Activated naive CD8-positive, alpha-beta T cell (primary cell): ENCODE measurements at regions not wholly inside any gene's neighbourhood (a gene's known extent, or its start where the extent isn't known, plus 50 kb on each side); places are given as distances from the start of the nearest gene placed in this dataset.
"Not testable (repeated sequence)": the region's sequence is repeated elsewhere in the genome, so short reads cannot be mapped to it uniquely, and the experiment has no call there.

ENCODE experiments used
- H3K27ac Mint-ChIP-seq: one replicate; pipeline ENCODE4 v1.8.0; 2021; ENCODE audit warnings: mixed read lengths
- H3K27me3 Mint-ChIP-seq: one replicate; pipeline ENCODE4 v1.8.0; 2021; ENCODE audit warnings: mixed read lengths
- H3K36me3 Mint-ChIP-seq: one replicate; pipeline ENCODE4 v1.8.0; 2021; ENCODE audit warnings: mixed read lengths
- H3K4me1 Mint-ChIP-seq: one replicate; pipeline ENCODE4 v1.8.0; 2021; ENCODE audit warnings: low read depth, mixed read lengths
- H3K4me3 Mint-ChIP-seq: one replicate; pipeline ENCODE4 v1.8.0; 2021; ENCODE audit warnings: mild to moderate bottlenecking, mixed read lengths
- H3K9me3 Mint-ChIP-seq: one replicate; pipeline ENCODE4 v1.8.0; 2021; ENCODE audit warnings: low read depth, mixed read lengths

DNA sequence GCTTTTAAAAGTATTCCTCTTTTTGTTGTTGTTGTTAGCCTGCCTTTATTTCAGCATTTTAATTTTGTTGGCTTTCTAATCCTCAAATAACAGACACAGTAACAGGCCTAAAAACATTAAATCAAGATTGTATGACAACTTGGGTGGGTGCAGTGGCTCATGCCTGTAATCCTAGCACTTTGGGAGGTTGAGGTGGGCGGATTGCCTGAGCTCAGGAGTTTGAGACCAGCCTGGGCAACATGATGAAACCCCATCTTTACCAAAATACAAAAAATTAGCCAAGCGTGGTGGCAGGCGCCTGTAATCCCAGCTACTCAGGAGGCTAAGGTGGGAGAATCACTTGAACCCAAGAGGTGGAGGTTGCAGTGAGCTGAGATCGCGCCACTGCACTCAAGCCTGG is 220.9 kb upstream of the PPP1R3A start:
- H3K27me3 Mint-ChIP-seq = not testable (repeated sequence)

DNA sequence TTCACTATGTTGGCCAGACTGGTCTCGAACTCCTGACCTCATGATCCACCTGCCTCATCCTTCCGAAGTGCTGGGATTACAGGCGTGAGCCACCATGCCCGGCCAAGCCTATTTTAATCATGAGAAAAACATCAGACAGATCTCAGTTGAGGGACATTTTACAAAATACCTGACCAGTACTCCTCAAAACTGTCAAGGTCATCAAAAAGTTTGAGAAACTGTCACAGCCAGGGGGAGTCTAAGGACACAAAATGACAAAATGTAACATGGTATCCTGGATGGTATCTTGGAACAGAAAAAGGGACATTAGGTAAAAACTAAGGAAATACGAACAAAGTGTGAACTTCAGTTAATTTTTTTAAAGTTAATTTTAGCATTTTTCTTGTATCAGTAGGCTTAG is 219.8 kb upstream of the PPP1R3A start:
- no peak overlapping the region for H3K4me3 Mint-ChIP-seq
- no peaks in the 10 kb centered on the region for H3K9me3 Mint-ChIP-seq
- H3K27me3 Mint-ChIP-seq = no peaks in the 10 kb centered on the region
- no peaks in the 10 kb centered on the region for H3K4me1 Mint-ChIP-seq
- no peak overlapping the region for H3K27ac Mint-ChIP-seq
- no peaks in the 10 kb centered on the region for H3K36me3 Mint-ChIP-seq

More for the DNA sequence above, 220.9 kb upstream of the PPP1R3A start:
- H3K4me1 Mint-ChIP-seq, H3K4me3 Mint-ChIP-seq, H3K9me3 Mint-ChIP-seq, H3K27ac Mint-ChIP-seq, H3K36me3 Mint-ChIP-seq: not testable (repeated sequence)

DNA sequence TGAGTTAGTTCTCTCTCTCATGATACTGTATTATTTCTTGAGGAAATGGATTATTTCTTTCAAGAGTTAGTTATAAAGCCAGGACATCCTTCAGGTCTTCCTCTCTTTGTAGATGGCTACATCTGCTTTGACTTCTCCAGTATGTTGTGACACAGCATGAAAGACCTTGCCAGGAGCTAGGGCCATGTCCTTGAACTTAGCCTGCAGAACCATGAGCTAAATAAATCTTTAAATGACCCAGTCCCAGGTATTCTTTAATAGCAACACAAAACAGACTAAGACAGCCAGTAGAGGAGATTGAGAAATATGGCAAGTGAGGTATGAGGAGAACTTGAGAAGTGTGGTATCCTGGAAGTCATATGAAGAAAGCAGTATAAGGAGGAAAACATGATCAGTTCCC is 214.9 kb upstream of the PPP1R3A start:
- no peaks in the 10 kb centered on the region for H3K36me3 Mint-ChIP-seq
- no peak overlapping the region for H3K27ac Mint-ChIP-seq
- no peaks in the 10 kb centered on the region for H3K9me3 Mint-ChIP-seq
- H3K4me3 Mint-ChIP-seq = no peak overlapping the region
- no peaks in the 10 kb centered on the region for H3K27me3 Mint-ChIP-seq
- H3K4me1 Mint-ChIP-seq = no peaks in the 10 kb centered on the region

DNA sequence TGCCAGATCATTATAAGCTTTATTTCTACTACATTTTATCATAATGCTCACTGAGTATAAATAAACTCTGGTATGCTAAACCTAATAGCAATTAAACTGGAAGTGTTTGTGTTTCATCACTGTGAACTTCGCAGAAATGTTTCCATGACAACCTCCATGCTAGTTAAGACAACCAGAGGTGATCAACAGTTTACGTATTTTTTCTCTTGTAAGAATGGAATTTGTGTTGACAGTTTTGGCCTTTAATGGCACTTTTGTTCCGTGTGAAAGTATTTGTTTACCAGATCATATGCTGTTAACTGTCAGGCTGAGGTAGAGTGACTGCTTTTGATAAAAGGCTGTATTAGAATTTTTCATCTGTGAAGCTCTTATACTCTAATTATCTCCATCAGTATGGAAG is 212.1 kb upstream of the PPP1R3A start:
- H3K9me3 Mint-ChIP-seq = no peaks in the 10 kb centered on the region
- H3K27me3 Mint-ChIP-seq = no peaks in the 10 kb centered on the region
- H3K4me3 Mint-ChIP-seq = no peak overlapping the region
- no peaks in the 10 kb centered on the region for H3K36me3 Mint-ChIP-seq
- no peak overlapping the region for H3K27ac Mint-ChIP-seq
- no peaks in the 10 kb centered on the region for H3K4me1 Mint-ChIP-seq

DNA sequence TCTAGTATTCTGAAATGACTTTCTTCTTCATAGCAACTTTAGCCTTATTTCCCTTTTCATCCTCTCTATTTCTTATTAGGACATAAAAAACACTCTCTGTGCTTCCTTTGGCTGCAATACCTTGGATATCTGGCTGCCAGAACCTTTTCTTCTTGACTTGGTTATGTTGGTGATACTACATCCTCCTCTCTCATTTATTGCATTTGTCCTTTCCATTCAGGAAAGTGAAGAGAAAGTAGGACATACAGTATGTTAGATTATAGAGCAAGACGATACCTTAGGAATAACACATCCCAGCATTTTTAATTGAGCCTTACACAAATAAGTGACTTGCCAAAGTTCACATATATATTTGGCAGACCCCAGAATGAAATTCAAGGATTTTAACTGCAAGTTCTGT is 210.1 kb upstream of the PPP1R3A start:
- Mint-ChIP-seq H3K9me3 (no peaks in the 10 kb centered on the region), H3K27me3 (no peaks in the 10 kb centered on the region), H3K36me3 (no peaks in the 10 kb centered on the region), H3K4me3 (no peak overlapping the region), H3K4me1 (no peaks in the 10 kb centered on the region), H3K27ac (no peak overlapping the region)

DNA sequence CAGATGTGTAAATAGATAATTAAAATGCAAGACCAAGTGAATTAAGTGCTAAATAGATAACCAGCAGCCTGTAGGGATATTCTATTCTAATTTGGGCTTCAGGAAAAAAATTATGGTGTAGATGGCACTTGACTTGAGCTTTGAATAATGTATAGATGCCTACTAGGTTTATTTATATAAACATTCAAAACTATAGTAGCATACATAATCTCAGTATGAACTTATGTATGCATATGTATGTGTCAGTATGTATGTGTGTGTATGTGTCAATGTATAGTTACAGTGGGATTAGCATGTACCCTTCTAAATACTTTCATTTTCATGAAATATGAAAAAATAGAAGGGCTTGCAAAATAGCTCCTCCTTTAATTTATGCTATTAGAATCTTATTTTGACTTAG is 207.3 kb upstream of the PPP1R3A start:
- H3K9me3 Mint-ChIP-seq = no peaks in the 10 kb centered on the region
- H3K4me3 Mint-ChIP-seq = no peak overlapping the region

DNA sequence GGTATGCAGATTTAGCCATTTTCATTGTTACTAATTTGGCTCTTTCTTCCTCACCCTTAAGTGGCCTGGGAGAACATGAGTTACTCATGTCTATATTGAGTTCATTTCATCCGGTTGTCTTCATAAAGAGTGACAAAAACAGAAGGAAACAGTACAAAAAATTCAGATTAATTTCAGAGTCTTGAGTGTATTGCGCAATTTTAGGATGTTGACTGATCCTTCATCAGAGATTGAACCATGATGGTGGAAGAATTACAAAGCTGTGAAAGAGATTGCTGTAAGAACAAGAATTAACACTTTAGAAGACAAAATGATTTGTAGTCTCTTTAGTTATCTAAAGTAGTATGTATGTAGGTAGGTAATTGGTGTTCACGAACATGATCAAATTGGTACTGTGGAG is 194.0 kb upstream of the PPP1R3A start:
- Mint-ChIP-seq H3K4me1 (no peaks in the 10 kb centered on the region), H3K27ac (no peak overlapping the region), H3K4me3 (no peak overlapping the region), H3K27me3 (peaks cover 1% of the 10 kb centered on the region), H3K36me3 (no peaks in the 10 kb centered on the region), H3K9me3 (no peaks in the 10 kb centered on the region)

More for the DNA sequence above, 207.3 kb upstream of the PPP1R3A start:
- Mint-ChIP-seq H3K36me3 (no peaks in the 10 kb centered on the region), H3K27ac (no peak overlapping the region), H3K27me3 (no peaks in the 10 kb centered on the region), H3K4me1 (no peaks in the 10 kb centered on the region)

DNA sequence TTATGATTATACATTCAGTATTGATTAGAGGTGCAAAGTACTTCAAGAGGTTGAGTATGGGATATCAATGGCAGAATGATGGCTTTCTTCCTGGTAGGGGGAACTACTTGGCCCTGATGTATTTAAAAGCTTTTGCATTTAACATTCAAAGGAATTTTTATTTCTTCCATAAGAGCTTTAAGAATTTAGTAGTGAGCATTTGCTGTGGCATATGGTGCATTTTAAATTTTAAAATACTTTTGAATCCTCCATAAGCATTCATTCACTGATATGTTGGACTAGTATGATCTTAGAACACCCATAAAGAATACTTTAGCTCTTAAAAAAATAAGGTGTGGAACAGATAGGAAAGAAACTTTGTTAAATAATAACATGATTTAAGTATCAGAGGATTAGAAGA is 191.9 kb upstream of the PPP1R3A start:
- Mint-ChIP-seq H3K4me1 (no peaks in the 10 kb centered on the region), H3K27me3 (peaks cover 1% of the 10 kb centered on the region), H3K9me3 (no peaks in the 10 kb centered on the region), H3K36me3 (no peaks in the 10 kb centered on the region), H3K27ac (no peak overlapping the region), H3K4me3 (no peak overlapping the region)

DNA sequence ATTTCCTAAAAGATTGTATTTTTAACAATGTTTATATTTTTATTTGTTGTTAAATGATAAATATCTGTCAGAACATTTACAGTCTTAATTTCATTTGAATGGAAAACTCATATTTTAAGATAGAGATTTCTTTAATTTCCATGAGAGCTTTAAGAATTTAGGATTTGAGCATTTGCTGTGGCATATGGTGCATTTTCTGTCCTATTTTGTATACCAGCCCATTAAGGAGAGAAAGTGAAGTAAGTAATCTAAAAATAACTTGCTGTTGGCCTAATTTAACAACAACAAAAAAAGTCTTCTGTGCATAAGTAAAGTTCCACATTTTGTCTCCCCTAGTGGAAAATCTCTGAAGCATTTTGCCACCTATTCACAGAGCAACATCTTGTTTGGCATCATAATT is 190.9 kb upstream of the PPP1R3A start:
- Mint-ChIP-seq H3K27me3 (peaks cover 1% of the 10 kb centered on the region), H3K36me3 (no peaks in the 10 kb centered on the region), H3K27ac (no peak overlapping the region), H3K4me3 (no peak overlapping the region), H3K9me3 (no peaks in the 10 kb centered on the region), H3K4me1 (no peaks in the 10 kb centered on the region)

DNA sequence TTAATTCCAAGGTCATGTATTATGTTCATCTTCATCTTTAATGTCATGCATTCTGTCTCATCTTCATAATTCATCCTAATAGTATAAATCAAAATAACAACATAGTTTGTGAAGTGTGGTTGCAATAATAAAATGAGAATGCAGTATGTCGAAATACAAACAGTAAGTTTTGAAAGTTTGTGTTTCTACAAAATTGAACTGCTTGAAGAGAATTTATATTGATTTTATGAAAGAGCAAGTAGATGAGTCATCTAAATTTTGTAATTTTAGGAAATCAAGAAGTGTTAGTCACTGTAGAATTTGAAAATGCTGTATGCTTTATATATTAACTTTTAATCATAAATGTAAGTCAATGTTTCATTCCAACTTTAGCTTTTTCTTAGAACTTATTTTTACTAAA is 190.5 kb upstream of the PPP1R3A start:
- H3K27ac Mint-ChIP-seq = no peak overlapping the region
- no peak overlapping the region for H3K4me3 Mint-ChIP-seq
- H3K36me3 Mint-ChIP-seq = no peaks in the 10 kb centered on the region
- no peaks in the 10 kb centered on the region for H3K4me1 Mint-ChIP-seq
- H3K9me3 Mint-ChIP-seq = no peaks in the 10 kb centered on the region
- peaks cover 1% of the 10 kb centered on the region for H3K27me3 Mint-ChIP-seq

DNA sequence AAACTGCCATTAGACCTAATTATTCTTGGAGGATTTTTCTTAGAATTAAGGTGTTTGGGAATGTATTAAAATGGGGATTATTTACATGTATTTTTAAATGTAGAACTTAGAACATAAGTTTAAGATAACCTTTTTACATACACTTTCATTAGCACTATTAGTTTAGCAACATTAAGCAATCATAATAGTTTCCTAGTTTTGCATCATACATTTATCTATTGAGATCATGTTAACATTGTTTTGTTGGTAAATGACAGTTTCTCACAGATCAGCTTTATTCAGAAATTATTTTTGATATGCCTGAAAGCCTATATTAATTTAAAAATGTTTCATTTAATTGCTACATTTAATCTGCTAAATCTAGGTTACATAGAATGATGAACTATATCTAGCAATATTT is 189.7 kb upstream of the PPP1R3A start:
- no peak overlapping the region for H3K27ac Mint-ChIP-seq
- H3K36me3 Mint-ChIP-seq = no peaks in the 10 kb centered on the region
- peaks cover 1% of the 10 kb centered on the region for H3K27me3 Mint-ChIP-seq
- H3K4me3 Mint-ChIP-seq = no peak overlapping the region
- no peaks in the 10 kb centered on the region for H3K9me3 Mint-ChIP-seq
- H3K4me1 Mint-ChIP-seq = no peaks in the 10 kb centered on the region

DNA sequence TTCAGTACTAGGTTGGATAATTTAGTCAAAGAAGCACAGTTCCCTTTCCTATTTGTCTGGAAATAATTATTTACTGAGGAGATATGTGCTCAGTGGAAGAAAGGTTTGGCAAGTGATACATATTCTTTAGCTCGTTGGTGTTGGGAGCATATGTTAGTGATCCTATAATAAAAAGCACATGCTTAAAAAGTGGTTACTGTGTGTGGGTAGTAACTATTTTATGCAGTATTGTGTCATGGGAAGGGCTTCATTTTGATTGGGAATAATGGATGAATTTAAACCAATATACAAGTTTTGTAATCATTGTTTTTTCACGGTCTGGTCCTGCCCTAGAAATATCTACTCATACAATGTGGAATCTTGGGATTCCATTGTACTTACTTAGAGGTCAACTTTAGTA is 188.7 kb upstream of the PPP1R3A start:
- no peak overlapping the region for H3K27ac Mint-ChIP-seq
- no peak overlapping the region for H3K4me3 Mint-ChIP-seq
- no peaks in the 10 kb centered on the region for H3K4me1 Mint-ChIP-seq
- H3K27me3 Mint-ChIP-seq = peaks cover 1% of the 10 kb centered on the region
- no peaks in the 10 kb centered on the region for H3K36me3 Mint-ChIP-seq
- no peaks in the 10 kb centered on the region for H3K9me3 Mint-ChIP-seq

DNA sequence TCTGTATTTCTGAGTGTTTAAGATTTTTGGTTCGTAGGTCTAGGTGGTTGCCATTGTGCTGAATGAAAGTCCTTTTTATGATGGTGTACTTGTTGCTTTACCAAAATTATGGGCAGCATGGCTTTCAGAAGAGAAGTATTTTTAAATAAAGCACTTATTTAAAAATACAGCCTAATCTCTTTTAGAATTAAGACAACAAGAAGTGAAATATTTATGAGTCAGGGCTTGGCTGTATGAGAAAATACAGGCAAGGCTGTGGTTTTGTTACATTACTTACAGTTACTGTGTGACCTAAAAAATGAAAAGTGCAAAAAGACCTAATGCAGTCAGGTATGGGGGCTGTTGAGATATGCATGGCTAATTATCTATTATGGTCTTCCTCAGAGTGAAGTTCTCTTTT is 185.2 kb upstream of the PPP1R3A start:
- no peaks in the 10 kb centered on the region for H3K36me3 Mint-ChIP-seq
- H3K27ac Mint-ChIP-seq = no peak overlapping the region
- H3K27me3 Mint-ChIP-seq = no peaks in the 10 kb centered on the region
- H3K4me1 Mint-ChIP-seq = no peaks in the 10 kb centered on the region
- no peak overlapping the region for H3K4me3 Mint-ChIP-seq
- H3K9me3 Mint-ChIP-seq = no peaks in the 10 kb centered on the region

DNA sequence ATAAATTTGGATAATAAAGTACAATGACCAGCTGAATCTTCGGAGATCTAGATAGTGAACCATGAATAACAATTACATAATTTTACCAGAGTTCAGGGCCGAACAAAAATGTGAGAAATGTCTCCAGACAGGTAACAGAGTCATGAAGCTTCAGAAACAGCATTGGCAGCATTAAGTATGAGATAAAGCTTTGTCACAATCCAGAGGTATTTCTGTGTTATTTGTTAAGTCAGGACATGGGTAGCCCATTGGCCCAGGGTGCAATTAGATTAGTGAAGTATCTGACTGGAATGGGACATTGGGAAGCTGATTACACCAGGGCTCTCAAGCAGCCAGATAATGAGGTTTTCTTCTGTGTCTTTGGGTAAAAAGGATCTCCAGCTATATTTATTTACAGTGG is 184.2 kb upstream of the PPP1R3A start:
- Mint-ChIP-seq H3K27me3 (no peaks in the 10 kb centered on the region), H3K9me3 (no peaks in the 10 kb centered on the region), H3K27ac (no peak overlapping the region), H3K4me3 (no peak overlapping the region), H3K36me3 (no peaks in the 10 kb centered on the region), H3K4me1 (no peaks in the 10 kb centered on the region)

DNA sequence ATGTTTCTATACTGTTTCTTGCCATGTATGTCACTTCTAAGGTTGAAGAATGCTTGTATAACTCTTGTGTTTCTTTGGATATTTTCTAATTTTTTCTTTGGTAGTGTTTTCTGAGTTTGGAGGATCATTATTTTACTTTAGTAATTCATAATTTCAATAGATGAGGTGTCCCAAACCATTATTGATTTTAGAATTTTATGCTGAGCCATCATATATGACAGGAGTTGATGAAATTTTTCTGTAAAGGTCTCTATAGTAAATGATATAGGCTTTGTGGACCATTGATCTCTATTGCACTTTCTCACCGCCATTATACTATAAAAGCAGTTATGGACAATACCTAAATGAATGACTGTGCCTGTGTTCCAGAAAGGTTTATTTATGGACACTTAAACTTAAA is 183.3 kb upstream of the PPP1R3A start:
- Mint-ChIP-seq H3K4me3 (no peak overlapping the region), H3K36me3 (no peaks in the 10 kb centered on the region), H3K4me1 (no peaks in the 10 kb centered on the region), H3K9me3 (no peaks in the 10 kb centered on the region), H3K27ac (no peak overlapping the region), H3K27me3 (peaks cover 3% of the 10 kb centered on the region)

DNA sequence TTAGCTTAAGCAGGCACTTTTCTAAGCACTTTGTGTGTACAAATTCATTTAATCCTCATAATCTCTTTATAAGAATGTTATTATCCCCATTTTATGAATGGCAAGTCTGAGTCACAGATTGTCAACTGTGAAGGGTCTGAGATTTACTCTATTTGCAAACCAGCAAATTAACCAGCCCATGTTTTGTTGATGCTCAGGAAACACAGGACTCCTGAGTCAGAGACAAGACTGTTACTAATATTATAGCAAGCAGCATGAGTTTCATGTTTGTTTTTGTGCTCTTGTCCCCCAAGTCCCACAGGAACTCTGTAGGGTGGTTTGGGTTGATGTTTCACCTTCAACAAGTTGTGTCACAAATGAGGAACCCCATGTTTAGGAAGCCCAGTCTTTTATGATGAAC is 182.0 kb upstream of the PPP1R3A start:
- no peaks in the 10 kb centered on the region for H3K9me3 Mint-ChIP-seq
- no peak overlapping the region for H3K27ac Mint-ChIP-seq
- H3K36me3 Mint-ChIP-seq = no peaks in the 10 kb centered on the region
- H3K4me1 Mint-ChIP-seq = no peaks in the 10 kb centered on the region
- H3K4me3 Mint-ChIP-seq = no peak overlapping the region
- H3K27me3 Mint-ChIP-seq = peaks cover 5% of the 10 kb centered on the region

DNA sequence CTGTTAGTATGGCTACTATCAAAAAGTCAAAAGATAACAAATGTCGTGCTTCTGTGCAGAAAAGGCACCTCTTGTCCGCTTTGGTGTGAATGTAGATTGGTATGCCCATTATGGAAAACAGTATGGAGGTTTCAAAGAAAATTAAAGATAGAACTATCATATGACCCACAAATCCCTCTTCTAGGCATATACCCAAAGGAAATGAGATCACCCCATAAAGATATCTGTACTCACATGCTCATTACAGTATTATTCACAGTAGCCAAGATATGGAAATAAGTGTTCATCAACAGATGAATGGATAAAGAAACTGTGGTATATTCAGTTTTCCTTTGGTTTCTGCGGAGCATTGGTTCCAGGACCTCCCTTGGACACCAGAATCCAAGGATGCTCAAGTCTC is 180.5 kb upstream of the PPP1R3A start:
- Mint-ChIP-seq H3K9me3 (no peaks in the 10 kb centered on the region), H3K27me3 (peaks cover 11% of the 10 kb centered on the region), H3K4me1 (no peaks in the 10 kb centered on the region), H3K27ac (no peak overlapping the region), H3K36me3 (no peaks in the 10 kb centered on the region), H3K4me3 (no peak overlapping the region)
